ENCODE measurements at regions not wholly inside any gene's neighbourhood (a gene's known extent, or its start where the extent isn't known, plus 50 kb on each side); places are given as distances from the start of the nearest gene placed in this dataset.

DNA sequence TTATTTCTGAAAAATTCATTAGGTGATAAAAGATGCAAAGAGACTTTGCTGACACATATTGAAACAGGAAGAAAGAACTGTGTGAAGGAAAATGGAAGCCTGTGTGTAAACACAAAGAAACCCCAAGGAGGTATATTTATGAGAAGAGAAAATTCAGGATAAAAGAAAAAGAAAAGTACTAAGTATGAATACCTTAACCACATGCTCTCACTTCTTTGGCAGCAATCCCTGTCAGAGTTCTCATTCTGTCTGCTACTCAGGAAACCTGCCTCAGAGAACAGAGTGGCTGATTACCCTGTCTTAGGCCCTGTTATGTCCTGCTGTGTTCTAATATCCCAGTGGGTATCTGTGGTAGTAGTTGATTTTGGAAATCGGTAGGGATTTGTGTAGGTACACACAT is 457.9 kb downstream of the TBC1D32 start:
- TF ChIP-seq, protein P1, sequence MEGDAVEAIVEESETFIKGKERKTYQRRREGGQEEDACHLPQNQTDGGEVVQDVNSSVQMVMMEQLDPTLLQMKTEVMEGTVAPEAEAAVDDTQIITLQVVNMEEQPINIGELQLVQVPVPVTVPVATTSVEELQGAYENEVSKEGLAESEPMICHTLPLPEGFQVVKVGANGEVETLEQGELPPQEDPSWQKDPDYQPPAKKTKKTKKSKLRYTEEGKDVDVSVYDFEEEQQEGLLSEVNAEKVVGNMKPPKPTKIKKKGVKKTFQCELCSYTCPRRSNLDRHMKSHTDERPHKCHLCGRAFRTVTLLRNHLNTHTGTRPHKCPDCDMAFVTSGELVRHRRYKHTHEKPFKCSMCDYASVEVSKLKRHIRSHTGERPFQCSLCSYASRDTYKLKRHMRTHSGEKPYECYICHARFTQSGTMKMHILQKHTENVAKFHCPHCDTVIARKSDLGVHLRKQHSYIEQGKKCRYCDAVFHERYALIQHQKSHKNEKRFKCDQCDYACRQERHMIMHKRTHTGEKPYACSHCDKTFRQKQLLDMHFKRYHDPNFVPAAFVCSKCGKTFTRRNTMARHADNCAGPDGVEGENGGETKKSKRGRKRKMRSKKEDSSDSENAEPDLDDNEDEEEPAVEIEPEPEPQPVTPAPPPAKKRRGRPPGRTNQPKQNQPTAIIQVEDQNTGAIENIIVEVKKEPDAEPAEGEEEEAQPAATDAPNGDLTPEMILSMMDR (IDR thresholded peaks at IDR 0.05): no peak
- TF ChIP-seq POLR2AphosphoS5 (IDR thresholded peaks at IDR 0.05; ENCODE audit: low read depth, low read length): no peak
